GM18873 (cell line): ENCODE measurements at regions not wholly inside any gene's neighbourhood (a gene's known extent, or its start where the extent isn't known, plus 50 kb on each side); places are given as distances from the start of the nearest gene placed in this dataset.

Experiments used
- ATAC-seq: cut with Tn5 transposase; IDR thresholded peaks from one replicate; pipeline ENCODE4 v1.9.1; 2021; ENCODE audit warnings: mild to moderate bottlenecking, moderate library complexity, moderate number of reproducible peaks; ENCODE audit not compliant: unreplicated experiment, low FRiP score

- ATAC-seq, result no peak
Observed at GRCh38 chr10:78892338-78893176, 176.2 kb upstream of the ZMIZ1 start.

GRCh38 chr10:78893217-78893616 lies 175.5 kb upstream of the ZMIZ1 start:
- no peak for ATAC-seq

- ATAC-seq, result no peak
Observed at GRCh38 chr10:78894089-78894840, 174.5 kb upstream of the ZMIZ1 start.

GRCh38 chr10:78894841-78895195 lies 173.9 kb upstream of the ZMIZ1 start:
- no peak for ATAC-seq

GRCh38 chr10:78895469-78895868 lies 173.3 kb upstream of the ZMIZ1 start:
- ATAC-seq, result no peak

- ATAC-seq, result no peak
Observed at GRCh38 chr10:78896159-78896928, 172.4 kb upstream of the ZMIZ1 start.

- ATAC-seq, result no peak
Observed at GRCh38 chr10:78898341-78899097, 170.2 kb upstream of the ZMIZ1 start.

- ATAC-seq, result no peak
Observed at GRCh38 chr10:78899098-78899754, 169.5 kb upstream of the ZMIZ1 start.

GRCh38 chr10:78899996-78900714 lies 168.6 kb upstream of the ZMIZ1 start:
- ATAC-seq, result no peak

GRCh38 chr10:78900715-78901430 lies 167.9 kb upstream of the ZMIZ1 start:
- ATAC-seq, result no peak

GRCh38 chr10:78901694-78902093 lies 167.1 kb upstream of the ZMIZ1 start:
- no peak for ATAC-seq

GRCh38 chr10:78902815-78903214 lies 166.0 kb upstream of the ZMIZ1 start:
- ATAC-seq, result no peak

GRCh38 chr10:78903341-78903940 lies 165.3 kb upstream of the ZMIZ1 start:
- no peak for ATAC-seq

- ATAC-seq, result no peak
Observed at GRCh38 chr10:78904196-78904595, 164.6 kb upstream of the ZMIZ1 start.

GRCh38 chr10:78905015-78905956 lies 163.5 kb upstream of the ZMIZ1 start:
- no peak for ATAC-seq

- no peak for ATAC-seq
Observed at GRCh38 chr10:78905957-78906308, 162.8 kb upstream of the ZMIZ1 start.

- ATAC-seq, result no peak
Observed at GRCh38 chr10:78906734-78907390, 161.9 kb upstream of the ZMIZ1 start.
